Esophagus muscularis mucosa (tissue), 4 donors: ENCODE measurements at regions not wholly inside any gene's neighbourhood (a gene's known extent, or its start where the extent isn't known, plus 50 kb on each side); places are given as distances from the start of the nearest gene placed in this dataset.

ENCODE experiments used
- CTCF ChIP-seq, 3 experiments: fragments of 200-600 bp in 2 of 3; fragments of 450-650 bp in 1 of 3; sonication (generic) in 2 of 3; IDR thresholded peaks; one replicate each; pipeline ENCODE4 v1.5.1; 2017 to 2019; ENCODE audit warnings: antibody characterized with exemption in 3 of 3, mild to moderate bottlenecking in 2 of 3, moderate library complexity in 1 of 3
- EP300 ChIP-seq: sonication (generic); formaldehyde crosslinking; IDR thresholded peaks from one replicate; pipeline ENCODE4 v1.6.1; 2017; ENCODE audit warnings: antibody characterized with exemption
- POLR2A ChIP-seq: fragments of 450-650 bp; IDR thresholded peaks from one replicate; pipeline ENCODE4 v1.6.1; 2017; ENCODE audit warnings: antibody characterized with exemption, moderate library complexity, mild to moderate bottlenecking, low read depth
- POLR2AphosphoS5 ChIP-seq, 2 donors: sonication (generic); formaldehyde crosslinking; IDR thresholded peaks; one replicate each; pipeline ENCODE4 v1.6.1; 2017; ENCODE audit warnings: antibody characterized with exemption in 2 of 2

GRCh38 chr7:88635149-88635548, 124.4 kb upstream of the ZNF804B start:
- TF ChIP-seq POLR2AphosphoS5 (IDR thresholded peaks at IDR 0.05) (no peak), POLR2A (no peak), CTCF (IDR thresholded peaks at IDR 0.05) (no peak), EP300 (no peak)
